AG20443 (cell line): ENCODE measurements at regions not wholly inside any gene's neighbourhood (a gene's known extent, or its start where the extent isn't known, plus 50 kb on each side); places are given as distances from the start of the nearest gene placed in this dataset.
"Not testable (repeated sequence)": the region's sequence is repeated elsewhere in the genome, so short reads cannot be mapped to it uniquely, and the experiment has no call there.

Source experiments
- DNase-seq: peaks from one replicate; pipeline ENCODE4 v3.0.0; 2012; ENCODE audit warnings: low spot score, mixed read lengths

GRCh38 chr6:137545073-137545472, 50.9 kb upstream of the OLIG3 start:
- no peak for DNase-seq

GRCh38 chr6:137547186-137547585, 53.0 kb upstream of the OLIG3 start:
- no peak for DNase-seq

- no peak for DNase-seq
Observed at GRCh38 chr6:137547601-137548000, 53.4 kb upstream of the OLIG3 start.

- no peak for DNase-seq
Observed at GRCh38 chr6:137549106-137549505, 54.9 kb upstream of the OLIG3 start.

GRCh38 chr6:137550535-137550934, 56.3 kb upstream of the OLIG3 start:
- no peak for DNase-seq

GRCh38 chr6:137552146-137552545, 58.0 kb upstream of the OLIG3 start:
- no peak for DNase-seq

- no peak for DNase-seq
Observed at GRCh38 chr6:137552809-137553208, 58.6 kb upstream of the OLIG3 start.

GRCh38 chr6:137559521-137560183, 65.5 kb upstream of the OLIG3 start:
- not testable (repeated sequence) for DNase-seq

- DNase-seq, result no peak
Observed at GRCh38 chr6:137560184-137560563, 66.0 kb upstream of the OLIG3 start.

- no peak for DNase-seq
Observed at GRCh38 chr6:137568067-137568466, 73.9 kb upstream of the OLIG3 start.

- no peak for DNase-seq
Observed at GRCh38 chr6:137570393-137570792, 76.2 kb upstream of the OLIG3 start.

GRCh38 chr6:137571854-137572253, 77.7 kb upstream of the OLIG3 start:
- no peak for DNase-seq

- DNase-seq, result no peak
Observed at GRCh38 chr6:137573739-137574138, 79.5 kb upstream of the OLIG3 start.

- DNase-seq, result no peak
Observed at GRCh38 chr6:137579612-137580011, 85.4 kb upstream of the OLIG3 start.

- DNase-seq, result no peak
Observed at GRCh38 chr6:137581019-137581707, 87.0 kb upstream of the OLIG3 start.

GRCh38 chr6:137583519-137583918, 89.3 kb upstream of the OLIG3 start:
- DNase-seq, result not testable (repeated sequence)

- no peak for DNase-seq
Observed at GRCh38 chr6:137588472-137588871, 94.3 kb upstream of the OLIG3 start.

GRCh38 chr6:137589067-137589848, 95.1 kb upstream of the OLIG3 start:
- DNase-seq, result no peak

- DNase-seq, result no peak
Observed at GRCh38 chr6:137590684-137591083, 96.5 kb upstream of the OLIG3 start.

- no peak for DNase-seq
Observed at GRCh38 chr6:137601471-137601870, 107.3 kb upstream of the OLIG3 start.

GRCh38 chr6:137602313-137603197, 108.4 kb upstream of the OLIG3 start:
- no peak for DNase-seq

GRCh38 chr6:137610702-137611101, 116.5 kb upstream of the OLIG3 start:
- DNase-seq, result no peak
